Activated T-cell treated with anti-CD3 and anti-CD28 coated beads for 48 hours (primary cell): ENCODE measurements at regions not wholly inside any gene's neighbourhood (a gene's known extent, or its start where the extent isn't known, plus 50 kb on each side); places are given as distances from the start of the nearest gene placed in this dataset.

Source experiments
- DNase-seq: peaks from one replicate; pipeline ENCODE4 v3.0.0-alpha.2; 2020; ENCODE audit warnings: low read depth

- no peak for DNase-seq
Observed at GRCh38 chr11:116598556-116598955, 174.2 kb downstream of the BUD13 start.

- DNase-seq: no peak
Observed at GRCh38 chr11:116598036-116598435, 174.8 kb downstream of the BUD13 start.

DNA sequence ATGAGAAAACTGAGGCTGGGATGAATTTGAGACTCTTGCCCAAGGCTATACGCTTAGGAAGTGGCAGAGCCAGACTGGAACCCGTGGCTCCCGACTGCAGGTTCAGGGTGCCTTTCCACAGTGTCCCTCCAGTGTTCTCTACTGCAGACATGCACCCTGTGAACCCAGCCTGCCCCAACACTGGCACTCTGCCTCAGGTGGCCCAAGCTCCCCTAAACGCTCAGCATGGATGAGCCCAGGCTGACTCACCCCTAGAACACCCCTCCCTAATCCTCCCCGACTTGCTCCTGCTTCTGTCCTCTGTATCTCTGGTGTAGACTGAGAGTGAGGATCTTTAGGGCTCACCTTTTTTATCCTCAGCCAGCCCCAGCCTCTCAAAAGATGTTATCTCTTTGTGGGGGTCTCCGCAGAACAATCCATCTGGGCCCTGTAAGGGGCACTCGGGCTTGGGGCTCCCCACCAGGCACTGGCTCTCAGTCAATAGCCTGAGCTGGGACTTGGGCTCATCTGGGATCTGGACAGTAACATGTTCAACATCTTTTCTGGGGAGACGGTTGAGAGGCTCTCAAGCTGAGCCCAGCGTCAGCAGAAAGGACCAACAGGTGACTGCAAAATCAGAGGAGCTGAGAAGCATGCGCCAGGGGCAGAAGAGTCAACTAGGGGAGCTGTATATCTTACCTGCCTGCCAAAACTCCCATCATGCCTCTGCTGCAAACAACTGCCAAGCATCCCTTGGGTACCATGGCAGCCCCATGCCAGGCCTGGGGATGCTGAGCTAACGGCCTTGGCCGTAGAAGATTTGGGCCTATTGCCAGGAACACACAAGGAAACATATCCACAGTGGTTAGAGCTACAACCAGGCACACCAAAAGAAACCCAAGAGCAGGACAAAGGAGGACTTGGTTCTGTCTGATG lies 176.2 kb downstream of the BUD13 start:
- no peak for DNase-seq

- no peak for DNase-seq
Observed at GRCh38 chr11:116595305-116595880, 177.4 kb downstream of the BUD13 start.

DNA sequence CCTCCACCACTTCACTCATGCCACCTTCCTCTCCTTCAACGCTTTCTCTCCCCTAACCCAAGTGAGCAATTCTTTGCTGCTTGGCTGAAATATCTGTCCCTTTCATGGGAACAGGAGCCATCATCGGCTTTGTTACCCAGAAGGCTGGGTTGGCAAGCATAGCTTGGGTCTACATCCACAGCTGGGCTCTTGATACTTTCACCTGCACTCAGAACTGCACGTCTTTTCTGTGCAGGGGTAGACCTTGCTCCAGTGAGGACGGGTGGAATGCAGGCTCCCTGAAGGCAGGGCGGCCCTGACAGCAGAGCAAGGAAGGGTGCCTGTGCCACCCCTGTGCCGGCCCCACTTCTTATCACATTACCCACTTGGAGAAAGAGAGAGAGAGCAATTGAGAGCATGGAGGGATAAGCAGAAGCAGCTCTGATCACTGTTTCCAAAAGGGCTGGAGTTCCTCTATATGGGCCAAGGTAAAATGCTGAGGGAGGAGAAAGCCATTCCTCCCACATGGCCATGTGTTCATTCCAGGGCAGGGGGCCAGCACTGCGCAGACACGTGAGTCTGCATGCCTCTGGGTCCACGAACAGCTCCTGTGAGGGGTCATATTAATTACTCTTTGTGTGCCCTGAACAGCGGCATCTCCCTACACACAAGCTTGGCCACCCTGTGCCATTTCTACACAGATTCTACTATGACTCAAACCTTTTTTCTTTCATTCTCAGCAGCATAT lies 181.8 kb downstream of the BUD13 start:
- no peak for DNase-seq

- DNase-seq: no peak
Observed at GRCh38 chr11:116589402-116589801, 183.4 kb downstream of the BUD13 start.

GRCh38 chr11:116586392-116586791 lies 186.4 kb downstream of the BUD13 start:
- no peak for DNase-seq

- no peak for DNase-seq
Observed at GRCh38 chr11:116582571-116582970, 190.2 kb downstream of the BUD13 start.

DNA sequence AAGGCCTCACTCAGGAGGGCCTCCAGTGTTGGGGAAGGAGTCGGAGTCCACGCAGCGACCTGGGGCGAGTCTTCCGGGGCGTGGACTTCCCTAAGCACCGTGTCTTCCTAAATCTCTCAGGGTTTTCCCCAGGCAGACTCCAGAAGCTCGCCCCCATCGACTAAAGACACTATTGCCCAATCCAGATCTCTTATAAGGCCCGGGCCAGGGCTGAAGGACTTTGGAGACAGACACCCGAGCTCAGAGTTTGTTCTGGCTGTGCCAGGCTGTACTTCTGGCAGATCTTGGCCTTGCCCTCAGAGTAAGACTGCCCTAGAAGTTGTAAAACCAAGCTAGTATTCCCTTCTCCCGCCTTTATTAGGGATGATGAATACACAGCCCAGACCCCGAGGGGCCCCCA lies 191.4 kb downstream of the BUD13 start:
- no peak for DNase-seq

- no peak for DNase-seq
Observed at GRCh38 chr11:116580799-116581198, 192.0 kb downstream of the BUD13 start.

DNA sequence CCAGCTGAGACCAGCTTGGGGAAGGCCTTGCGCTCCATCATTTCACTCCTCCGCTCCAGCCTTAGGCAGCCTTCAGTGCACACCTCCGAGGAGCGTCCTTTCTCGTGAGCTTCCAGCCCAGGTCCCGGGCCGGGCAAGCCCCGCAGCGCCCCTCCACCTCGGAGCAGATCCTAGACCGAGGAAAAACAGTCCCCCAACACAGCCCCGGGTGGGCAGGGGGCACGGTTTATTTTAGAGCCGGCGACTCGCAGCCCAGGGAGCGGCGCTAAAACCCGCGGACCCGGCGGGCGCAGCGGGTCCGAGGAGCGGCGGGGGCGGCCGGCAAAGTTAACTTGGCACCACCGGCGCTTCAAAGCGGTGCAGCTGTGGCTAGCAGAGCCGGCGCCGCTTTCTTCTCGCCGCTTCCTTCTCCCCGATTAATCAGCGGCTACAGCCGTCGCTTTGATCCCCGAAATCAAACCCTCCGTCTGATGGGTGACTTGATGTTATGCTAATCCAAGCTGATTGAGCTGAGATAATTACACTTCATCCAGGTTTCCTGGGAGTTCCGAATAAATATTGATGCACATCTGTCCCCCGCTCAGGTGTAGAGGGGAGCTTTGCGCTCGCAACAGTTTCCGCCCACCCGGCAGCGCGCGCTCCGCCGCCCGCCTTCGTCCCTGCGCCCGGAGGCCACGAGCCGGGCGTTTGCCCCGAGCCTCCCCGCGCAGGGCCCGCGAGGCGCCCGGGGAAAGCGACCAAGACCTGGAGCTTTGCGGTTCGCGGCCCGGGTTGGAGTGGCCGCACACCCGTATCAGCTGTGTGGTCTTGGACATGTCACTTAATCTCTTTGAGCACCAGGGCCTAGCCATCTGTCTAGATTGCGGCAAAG lies 192.7 kb downstream of the BUD13 start:
- DNase-seq: no peak

DNA sequence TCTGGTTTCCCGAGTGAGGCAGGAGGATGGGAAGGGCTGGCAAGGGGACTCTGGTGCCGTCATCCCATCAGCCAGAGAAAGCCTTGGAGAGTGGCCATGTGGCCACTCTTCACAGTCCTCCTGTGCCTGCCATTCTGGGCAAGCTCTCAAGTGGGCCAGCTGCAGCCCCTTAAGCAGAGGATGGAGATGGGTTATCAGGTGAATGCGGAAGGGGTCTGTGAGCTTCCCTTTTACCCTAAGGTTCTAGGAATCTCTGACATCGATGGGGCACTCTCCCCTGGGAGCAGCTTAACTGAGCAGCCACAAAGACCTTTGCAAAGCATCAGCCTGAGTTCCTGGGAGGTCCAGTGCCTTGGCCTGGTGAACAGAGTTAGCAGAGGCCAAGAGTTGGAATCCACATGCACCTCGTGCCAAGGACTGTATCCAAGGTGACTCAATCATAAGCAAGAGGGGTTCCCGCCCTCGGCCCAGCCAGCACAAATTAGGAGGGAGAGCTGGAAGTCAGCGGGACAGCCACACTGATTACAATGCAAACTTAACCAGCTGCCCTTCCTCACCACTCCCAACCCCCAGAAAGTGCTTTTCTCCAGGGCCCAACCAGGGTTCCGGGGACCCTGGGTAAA lies 193.6 kb downstream of the BUD13 start:
- no peak for DNase-seq

- DNase-seq: no peak
Observed at GRCh38 chr11:116577956-116578355, 194.8 kb downstream of the BUD13 start.

DNA sequence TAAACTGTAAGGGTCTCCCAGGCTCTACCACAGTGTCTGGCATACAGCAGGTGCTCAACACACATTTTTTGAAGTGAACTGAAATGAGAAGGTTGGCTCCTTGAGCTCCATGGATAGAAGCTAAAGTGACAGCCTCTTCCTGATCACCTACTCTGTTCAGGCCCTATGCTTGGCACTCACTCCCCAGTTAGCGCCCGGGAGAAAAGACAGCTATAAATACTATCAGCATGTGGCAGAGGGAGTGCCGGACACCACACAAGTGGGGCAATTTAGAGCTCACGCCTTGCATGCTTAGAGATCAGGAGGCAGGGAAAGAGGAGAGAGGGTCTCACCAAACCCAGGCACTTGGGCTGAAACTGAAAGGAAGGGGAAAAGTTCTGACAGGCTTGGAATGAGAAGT lies 195.5 kb downstream of the BUD13 start:
- no peak for DNase-seq

DNA sequence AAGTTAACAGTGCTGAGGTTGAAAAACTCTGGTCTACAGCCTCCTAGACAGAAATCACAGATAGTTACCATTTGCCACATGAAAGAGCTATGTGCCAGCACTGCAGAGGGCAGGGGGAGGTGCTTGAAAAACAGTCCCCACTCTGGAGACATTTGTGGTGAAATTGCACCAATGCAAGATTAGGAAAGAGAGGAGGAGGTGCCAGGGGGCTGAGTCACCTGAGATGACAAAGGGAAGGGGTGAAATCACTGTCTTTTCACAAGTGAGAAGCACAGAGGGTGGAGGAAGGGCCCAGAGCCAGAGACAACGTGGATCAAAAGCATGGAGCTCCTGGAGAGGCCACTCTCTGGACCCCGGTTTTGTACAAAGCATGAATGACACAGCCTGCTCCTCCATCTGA lies 196.3 kb downstream of the BUD13 start:
- DNase-seq: no peak

- DNase-seq: no peak
Observed at GRCh38 chr11:116567721-116568242, 205.0 kb downstream of the BUD13 start.

GRCh38 chr11:116563712-116564047 lies 209.1 kb downstream of the BUD13 start:
- no peak for DNase-seq

DNA sequence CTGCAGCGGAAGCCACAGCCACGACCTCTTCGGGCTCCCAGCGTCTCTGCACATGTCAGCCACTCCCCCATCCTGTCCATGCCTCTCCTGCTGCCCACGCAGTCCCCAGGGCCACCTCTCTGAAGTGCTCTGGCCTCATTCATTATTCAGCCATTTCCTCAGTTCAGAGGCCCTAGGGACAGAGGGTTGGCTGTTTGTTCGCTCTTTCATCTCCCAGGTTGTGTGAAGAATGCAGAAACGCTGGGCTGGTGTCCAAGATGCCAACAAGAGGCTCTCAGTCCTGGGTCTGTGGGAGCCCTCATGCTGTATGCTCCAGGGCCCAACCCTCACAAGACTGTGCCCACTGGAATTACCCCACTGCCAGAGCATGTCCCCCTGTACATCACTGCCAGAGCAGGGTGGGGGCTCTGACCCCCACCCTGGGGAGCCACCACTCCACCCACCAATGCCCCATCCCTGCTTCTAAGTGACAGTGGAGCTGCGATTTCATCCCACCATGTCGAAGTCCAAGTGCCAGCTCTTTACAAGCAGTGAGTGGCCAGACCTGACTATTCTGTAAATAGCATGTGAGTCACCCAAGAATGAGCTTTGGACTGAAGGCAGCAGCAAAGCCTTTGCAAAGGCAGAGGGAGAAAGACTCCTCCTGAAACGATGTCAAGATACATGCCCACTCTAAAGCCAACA lies 209.6 kb downstream of the BUD13 start:
- no peak for DNase-seq

- DNase-seq: no peak
Observed at GRCh38 chr11:116560589-116560988, 212.2 kb downstream of the BUD13 start.

GRCh38 chr11:116558504-116559211 lies 214.1 kb downstream of the BUD13 start:
- no peak for DNase-seq
